Stimulated activated CD4-positive, alpha-beta T cell treated with anti-CD3 and anti-CD28 coated beads, Interleukin-4, amount 100 ng/mL, for 48 hours (primary cell): ENCODE measurements at regions not wholly inside any gene's neighbourhood (a gene's known extent, or its start where the extent isn't known, plus 50 kb on each side); places are given as distances from the start of the nearest gene placed in this dataset.
"Not testable (repeated sequence)": the region's sequence is repeated elsewhere in the genome, so short reads cannot be mapped to it uniquely, and the experiment has no call there.

Experiments
- DNase-seq, 2 donors: peaks; one replicate each; pipeline ENCODE4 v3.0.0-alpha.2; 2020; ENCODE audit warnings: low read depth in 2 of 2

DNA sequence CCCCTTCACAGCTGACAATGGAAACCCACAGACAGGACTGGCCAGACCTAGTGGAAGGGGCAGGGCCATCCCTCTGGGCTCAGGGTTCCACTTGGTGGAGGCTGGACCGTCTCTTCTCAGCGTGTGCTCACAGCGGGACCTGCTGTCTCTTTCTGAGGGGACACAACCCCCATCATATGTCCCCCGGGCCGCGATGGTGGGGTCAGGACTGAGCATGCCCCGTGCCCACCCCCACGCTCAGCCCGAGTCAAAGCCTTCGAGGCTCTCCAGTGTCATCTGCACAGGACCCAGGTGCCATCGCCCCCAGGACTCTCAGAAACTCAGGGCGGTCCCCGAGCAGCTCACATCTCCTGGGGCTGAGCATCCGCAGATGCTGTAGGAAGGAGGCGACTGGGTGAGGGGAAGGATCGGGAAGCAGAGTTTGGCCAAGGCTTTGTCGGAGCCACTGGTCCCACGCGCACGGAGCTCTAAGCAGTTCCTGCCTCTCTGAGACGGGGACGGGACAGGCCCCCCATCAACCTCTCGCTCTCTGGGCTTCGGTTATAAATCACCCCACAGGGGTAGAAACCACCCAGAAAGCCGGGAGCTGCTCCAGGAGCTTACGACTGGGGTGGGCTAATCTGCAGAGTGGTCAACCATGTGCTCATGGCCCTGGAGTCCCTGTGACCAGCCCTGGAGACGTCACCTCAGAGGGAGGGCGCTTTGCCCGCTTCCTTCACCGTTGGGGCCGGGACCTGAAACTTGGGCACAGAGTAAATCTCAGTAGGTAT is 183.4 kb upstream of the SULF2 start:
- no peak for DNase-seq

DNA sequence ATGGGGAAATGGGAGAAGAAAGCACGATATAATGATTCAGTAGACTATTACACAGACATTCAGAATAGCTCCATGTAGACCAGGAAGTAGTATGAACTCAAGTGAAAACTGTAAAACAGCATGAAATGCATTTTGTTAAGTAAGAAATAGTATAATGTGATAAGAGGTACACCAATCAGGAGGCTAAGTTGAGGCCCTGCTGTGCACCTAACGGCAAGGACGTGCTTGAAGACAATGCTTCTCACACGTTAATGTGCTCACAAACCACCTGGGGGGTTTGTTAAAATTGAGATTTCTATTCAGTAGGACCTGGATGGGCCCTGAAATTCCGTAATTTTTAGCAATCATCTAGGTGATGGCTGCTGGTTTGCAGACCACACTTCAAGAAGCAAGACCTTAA is 178.9 kb upstream of the SULF2 start:
- no peak for DNase-seq

DNA sequence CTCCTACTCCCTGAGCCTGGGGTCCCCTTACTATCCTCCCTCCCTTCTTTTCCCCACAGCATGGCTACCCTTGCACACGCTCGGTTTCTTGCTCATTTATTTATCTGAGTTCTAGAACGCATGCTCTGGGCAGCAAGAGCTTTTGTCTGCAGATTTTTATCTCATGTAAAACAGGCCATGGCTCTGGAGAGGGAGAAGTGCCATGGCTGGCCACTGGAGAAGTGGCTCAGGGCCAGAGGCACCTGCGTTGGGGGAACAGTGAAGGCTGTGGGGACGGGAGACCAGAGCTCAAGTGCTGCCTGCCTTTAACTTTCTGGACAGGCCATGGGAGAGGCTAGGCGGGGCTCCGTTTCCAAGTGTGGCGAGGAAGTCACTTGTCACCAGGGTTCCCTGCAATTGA is 177.7 kb upstream of the SULF2 start:
- DNase-seq, result no peak

DNA sequence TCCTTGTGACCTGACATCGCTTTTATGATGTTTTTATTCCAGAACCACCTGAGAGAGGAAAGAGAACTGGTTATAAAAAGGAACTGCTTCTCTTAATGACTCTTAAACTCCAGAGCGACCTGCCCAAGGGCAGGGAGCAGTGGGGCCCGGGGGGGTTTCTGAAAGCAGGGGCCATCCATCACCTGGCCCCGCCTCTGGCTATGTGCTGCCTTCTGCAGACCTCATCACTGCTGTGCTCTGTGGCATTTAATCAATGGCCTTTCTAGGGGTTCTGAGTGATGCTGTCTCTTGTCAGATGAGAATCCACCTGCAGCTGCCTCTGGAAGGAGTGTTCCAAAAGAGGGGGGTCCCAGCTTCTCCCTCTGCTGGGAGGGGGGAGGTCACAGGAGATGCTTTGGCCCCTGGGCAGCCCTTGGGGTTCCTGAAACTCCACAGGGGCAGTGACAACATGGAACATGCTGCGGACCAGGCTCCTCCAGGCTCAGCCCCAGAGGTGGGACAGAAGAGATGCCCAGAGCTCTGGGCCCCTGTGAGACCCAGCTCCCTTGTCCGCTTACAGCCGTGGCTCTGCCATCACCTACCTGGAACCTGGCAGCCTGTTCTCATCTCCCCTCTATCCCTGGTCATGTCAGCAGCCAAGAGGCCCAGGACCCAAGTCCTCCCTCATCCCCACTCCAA is 177.1 kb upstream of the SULF2 start:
- no peak for DNase-seq

DNA sequence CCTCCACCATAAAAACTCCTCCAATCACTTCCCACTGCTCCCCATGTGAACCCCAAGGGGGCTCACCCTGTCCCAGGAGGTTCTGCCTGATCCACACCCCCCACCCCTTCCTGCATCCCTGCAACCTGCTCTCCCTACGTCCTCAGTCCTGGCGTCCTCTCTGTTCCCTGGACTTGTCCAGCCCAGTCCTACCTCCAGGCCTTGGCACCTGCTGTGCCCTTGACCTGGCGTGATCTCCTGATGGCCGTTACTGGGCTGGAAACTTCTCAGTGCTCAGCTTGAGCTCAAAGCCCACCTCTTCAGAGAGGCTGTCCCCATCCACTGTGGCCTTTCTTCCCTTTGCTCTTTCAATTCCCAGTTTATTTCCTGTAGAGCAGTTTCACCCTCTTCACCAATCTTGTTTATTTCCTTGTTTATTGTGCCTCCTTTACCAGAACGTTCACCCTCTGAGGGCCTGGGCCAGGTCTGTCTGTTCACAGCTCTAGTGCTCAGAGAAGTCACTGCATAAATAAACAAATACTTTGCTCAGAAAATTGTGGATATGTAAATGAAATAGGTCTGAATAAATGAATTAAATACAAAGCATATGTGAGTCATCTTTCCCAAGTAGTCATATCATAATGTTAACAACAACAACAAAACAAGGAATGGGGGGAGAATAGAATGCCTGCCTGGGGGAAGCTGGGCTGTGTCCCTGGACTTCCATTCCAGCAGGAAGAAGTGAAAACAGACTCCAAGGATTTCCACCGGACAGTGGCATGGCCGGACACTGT is 175.7 kb upstream of the SULF2 start:
- no peak for DNase-seq

DNA sequence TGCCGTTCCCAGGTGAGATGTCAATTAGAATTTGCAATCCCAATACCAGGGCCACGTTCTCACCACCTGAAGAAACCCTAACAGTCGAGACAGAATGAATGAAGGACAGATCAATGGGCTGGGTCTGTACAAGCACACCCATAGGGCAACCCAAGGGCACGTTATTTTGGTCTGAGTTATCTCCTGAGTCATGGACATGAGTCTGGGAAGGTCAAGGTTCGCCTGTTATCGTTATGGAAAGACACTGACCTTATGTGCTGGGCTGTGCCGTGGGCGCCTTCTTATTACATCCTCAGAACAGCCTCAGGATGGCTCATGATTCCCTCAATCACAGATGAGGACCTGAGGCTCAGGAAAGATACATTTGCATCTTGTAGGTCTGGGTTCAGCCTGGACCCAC is 175.0 kb upstream of the SULF2 start:
- no peak for DNase-seq

DNA sequence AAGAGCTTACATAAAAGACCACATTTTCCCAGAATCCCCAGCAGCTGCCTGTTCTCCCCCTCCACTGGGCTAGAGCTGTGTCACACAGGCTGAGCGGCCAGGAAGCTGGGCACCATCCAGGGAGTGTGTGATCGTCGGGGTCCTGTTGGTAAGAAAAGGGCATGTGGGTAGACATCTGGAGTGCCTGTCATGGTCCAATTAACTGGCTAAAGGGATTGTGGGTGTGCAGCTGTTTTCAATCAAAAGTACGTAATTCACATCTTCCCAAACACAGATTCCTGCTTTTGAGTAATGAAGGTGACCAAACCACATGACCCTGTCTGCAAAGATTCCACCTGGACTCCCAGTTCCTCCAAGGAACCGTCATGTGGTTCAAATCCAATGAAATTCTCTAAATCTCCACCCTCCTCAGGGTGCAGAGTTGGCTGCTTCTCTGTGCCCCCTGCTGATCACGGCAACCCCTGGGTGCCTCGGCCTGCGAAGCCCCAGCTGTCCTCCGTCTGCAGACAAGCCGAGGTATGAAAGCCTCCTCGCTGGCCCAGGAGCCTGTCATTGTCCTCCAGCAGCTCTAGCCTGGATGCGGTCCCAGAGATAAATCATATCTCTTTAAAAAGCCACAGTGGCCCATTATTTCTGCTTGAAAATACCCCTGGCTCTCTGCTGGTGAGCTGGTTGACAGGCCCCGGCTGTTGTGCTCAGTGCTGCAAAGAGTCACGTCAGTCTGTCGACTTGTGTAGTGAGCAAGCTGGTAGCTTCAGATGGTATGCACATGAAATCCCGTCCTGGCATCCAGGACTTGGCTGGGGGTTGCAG is 172.9 kb upstream of the SULF2 start:
- DNase-seq, result not testable (repeated sequence)

DNA sequence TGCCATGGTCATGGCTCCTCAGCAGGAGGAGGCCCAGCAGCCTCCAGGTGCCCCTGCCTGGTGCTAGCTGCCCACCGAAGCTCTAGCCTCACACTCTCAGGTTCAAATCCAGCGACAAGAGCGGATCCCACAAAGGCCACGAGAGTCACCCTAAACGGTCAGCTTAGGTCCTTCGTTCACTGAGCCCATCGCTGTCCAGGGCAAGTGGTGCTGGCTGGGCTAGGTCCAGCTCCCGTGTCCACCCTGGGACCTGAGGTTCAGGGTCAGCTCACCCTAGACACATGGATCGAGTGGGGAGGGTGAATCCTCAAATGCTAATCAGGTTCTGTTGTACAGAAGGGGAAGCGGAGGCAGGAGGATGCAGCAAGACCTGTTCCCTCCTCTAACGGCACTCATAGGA is 171.9 kb upstream of the SULF2 start:
- DNase-seq, result no peak

DNA sequence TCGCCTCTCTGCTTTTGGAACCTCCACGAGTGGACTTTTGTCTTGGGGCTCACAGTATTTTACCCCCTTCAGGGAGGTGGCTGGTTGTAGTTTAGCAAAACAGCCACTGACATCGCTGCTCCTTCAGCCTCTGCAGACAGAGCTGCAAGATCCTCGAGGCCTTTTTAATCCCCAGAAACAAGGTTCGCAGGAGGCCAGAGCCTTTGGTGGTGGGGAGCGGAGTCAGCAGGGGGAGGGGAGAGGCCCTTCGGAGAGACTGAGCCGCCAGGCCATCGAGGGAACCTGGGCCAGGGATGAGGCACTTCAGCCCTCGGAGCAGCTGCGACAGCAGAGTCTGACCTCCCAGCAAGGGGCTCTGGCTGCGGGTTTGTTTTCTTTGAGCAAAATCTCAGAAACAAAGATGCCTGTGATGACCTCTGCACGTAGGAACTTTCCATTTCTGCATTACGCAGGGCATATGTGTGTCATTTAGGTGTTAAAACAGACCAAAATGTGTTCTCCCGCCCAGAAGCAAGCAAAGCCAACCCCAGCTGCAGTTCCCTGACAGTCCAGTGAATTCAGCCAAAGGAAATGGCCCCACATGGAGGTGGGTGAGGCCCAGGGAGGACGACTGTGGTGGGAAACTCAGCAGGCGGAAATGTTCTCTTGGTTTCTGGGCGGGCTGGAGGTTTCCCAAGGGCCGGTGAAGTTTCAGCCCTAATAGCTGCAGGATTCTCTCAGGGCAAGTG is 171.2 kb upstream of the SULF2 start:
- DNase-seq, result no peak

DNA sequence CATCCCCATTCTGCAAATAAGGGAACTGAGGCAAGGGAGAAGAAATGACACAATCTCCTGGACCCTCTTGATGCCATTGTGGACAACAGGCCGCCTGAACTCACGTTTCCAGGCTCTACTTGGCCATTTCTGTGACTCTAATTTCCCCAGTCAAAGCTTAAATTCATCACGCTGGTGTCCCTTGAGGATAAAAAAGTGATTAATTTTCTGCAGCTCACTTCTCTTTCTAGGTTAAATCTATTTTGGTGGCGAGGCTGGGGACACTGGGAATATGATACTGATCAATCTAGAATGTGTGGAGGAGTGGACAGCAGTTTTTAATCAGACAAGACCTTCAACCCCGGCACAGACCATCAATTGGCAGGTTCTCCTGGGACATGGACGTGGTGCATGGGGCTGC is 168.2 kb upstream of the SULF2 start:
- DNase-seq, result no peak

DNA sequence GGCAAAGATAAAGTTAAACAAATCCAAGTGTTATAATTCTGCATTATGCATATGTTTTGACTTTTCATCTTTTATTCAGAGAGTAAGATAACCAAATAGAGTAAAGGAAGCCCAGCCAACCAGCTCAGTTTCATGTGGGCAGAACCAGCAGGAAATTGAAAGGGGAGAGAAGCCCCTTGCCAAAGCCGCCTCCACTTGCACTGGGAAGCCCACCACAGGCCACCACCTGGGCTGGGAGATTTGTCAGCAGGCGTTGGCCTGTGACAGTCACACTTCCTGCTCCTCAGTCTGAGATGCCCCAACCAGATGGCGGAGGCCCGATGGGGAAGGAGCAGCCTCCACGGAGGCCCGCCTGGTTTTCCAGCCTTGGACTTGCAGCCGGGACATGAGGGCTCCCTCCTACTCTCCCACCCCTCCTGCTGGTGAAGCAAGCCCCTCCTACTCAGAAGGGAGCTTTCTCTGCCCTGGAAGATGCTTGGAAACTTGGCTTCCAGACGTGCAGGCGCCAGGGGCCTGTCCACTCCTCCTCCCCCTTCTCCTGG is 166.8 kb upstream of the SULF2 start:
- no peak for DNase-seq

DNA sequence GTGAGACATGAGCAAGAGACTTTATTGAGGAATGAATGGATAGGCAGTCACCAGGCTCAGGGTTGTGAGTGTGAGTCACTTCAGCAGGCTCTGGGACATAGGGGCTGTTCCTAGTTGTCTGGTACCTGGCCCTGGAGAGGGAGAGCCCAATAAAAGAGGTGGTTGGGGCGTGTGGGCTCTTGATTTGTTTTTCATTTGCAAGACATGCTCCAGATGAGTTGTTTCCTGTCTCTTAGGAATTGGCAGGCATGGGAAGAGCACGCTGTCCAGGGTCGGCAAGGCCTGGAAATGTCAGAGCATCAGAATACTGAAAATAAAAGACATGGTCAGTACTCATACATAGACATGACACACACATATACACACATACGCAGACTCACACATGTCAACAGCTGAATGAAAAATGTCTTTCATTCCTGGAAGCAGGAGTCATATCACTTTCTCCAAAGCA is 166.3 kb upstream of the SULF2 start:
- no peak for DNase-seq

DNA sequence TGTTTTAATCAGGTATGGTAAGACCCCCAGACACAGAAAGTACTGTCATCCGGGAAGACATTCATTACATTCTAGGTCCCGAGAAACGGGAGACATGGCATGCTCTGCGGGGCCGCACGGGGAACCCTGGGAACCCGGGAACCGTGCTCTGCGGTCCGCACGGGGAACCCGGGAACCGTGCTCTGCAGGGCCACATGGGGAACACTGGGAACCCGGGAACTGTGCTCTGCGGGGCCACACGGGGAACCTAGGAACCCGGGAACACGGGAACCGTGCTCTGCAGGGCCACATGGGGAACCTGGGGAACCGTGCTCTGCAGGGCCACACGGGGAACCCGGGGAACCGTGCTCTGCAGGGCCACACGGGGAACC is 165.6 kb upstream of the SULF2 start:
- DNase-seq, result no peak

DNA sequence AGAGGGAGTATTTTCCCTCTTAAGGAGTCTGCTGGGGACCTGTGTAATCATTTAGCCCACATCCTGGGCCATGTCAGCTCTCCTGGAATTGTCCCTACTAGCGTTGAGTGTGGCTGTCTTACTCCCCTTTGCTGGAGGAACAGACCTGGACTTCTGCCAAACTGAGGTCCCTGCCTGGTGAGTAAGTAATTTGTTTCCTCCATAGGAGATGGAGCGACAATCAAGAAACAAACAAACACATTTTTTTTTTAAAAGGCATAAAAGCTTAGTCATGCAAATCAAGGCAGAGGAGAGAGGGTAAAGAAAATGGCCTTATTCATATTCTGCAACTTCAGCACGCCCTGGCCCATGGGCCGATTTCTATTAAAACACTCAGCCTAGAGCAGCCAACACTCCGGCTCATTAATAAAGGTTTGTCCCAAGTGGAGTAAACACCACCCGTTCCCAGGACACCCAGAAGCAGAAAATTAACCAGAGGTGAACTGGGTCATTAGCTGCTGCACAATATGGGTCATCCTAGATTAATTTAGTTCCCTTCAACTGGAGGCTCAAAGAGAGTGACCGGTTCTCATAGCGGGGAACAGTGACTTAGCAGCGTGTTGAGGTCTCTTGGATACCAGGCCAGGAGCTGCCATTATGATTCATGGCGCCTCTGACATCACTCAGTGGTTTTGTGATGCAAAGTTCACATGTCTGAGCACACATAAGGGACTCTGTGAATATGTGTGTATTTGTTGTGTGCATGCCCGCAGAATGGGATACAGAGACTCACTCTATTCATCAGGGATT is 165.0 kb upstream of the SULF2 start:
- no peak for DNase-seq

DNA sequence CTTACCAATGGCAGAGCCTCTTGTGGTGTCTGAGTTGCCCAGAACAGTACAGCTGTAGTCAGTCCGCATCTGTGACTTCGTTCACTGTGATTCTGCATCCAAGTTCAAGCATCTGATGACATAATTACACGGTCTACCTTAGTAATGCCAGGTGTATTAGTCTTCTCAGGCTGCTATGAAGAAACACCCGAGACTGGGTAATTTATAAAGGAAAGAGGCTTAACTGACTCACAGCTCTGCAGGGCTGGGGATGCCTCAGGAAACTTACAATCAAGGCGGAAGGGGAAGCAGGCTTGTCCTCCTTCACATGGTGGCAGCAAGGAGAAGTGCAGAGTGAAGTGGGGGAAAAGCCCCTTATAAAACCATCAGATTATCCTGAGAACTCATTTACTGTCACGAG is 163.9 kb upstream of the SULF2 start:
- no peak for DNase-seq

DNA sequence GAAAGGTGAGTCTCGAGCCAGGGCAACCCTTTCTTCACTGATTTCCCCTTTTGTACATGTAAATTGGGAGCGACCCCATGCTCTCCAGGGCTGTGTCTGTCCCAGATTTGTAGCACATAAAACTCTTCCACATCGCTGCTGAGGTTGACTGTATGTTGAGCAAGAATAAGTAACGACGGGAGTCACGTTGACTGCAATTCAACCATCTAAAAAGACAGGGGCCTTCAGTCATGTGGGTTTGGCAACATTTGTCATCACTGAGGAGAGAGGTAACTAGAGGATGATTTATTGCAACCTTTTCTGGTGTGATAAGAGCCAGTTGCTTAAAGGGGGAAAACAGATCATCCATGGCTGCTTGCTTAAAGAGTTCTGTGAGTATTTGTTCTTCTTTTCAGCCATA is 159.4 kb upstream of the SULF2 start:
- no peak for DNase-seq

DNA sequence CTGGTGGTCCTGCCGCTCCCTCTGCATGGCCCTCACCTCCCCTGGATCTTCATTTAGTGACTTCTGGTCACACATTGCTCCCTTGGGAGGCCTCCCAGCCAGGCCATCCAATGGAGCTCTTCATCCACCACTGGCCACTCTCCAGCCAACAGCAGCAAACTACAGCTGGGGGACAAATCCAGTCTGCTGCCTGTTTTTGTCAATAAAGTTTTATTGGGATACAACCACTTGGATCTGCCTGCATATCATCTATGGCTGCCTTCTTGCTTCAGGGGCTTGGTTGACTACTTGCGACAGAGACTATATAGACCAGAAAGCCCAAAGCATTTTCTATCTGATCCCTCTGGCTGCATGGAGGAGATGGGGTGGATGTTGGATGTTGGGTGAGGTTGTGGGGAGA is 156.6 kb upstream of the SULF2 start:
- DNase-seq, result no peak

DNA sequence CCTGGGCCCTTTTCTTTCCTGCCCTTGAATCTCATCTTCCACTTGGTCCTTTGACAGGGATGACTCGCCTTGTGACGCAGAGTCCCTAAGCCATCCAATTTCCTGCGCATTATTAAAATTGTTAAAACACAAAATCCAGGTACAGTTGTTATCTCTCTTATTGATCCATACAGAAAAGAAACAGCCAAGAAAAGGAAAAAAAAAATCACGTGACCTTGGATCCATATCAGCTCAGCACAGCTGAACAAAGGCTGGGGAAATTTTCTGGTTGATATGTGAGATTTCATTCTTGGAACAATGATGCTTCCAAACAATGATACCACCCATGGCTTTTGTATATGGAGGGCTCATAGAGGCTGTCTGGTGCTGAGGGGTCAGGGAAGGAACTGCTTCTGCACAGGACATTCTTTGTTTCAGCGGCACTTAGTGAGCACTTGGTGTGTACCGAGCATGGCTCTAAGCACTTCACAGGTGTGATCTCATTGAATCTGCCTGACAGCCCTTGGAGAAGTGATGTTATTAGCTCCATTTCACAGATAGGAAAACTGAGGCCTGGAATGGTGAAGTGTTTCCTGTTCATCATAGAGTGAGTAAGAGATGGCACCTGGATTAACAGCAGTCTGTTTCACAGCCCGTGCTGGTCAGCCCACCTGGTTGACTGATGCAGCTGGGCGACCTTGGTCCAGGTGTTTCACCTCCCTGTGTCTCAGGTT is 155.0 kb upstream of the SULF2 start:
- DNase-seq, result no peak

DNA sequence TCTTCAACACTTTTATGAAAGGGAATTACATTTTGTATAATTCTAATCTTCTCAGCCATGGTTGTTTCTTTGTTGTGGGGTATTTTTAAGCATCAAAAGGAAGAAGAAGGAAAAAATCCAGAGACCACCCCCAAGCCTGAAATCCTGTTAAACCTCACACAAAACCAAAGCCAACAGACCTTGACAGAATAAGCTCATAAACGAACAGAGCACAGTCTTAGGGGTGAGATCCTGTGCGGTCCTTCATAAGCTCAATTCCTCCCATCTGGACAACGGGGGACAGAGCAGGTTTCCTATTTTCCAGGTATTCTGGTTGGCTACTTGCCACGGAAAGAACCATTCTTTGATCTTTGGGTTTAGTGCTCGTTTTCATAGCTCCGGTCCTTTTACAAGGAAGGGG is 151.3 kb upstream of the SULF2 start:
- no peak for DNase-seq

DNA sequence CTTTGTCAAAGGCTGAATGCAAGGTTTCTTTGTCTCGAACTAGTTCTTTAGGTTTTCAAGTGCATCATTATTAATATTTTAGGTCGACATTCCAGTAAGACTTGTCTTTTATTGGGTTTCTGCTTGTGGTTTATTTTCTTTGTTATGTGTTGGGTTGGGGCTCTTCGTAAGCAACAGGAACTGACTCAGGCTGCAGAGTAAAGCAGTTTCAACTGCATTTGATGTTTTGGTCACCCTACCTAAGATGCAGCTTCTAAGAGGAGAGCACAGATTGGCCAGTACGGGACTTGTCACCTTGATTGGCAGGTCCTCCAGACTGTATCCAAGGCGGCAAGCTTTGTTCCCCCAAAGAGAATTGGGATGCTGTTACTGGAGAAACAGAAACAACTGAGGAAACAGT is 149.5 kb upstream of the SULF2 start:
- no peak for DNase-seq
